A549 (cell line): ENCODE measurements at regions not wholly inside any gene's neighbourhood (a gene's known extent, or its start where the extent isn't known, plus 50 kb on each side); places are given as distances from the start of the nearest gene placed in this dataset.

Source experiments
- ATAC-seq, 2 experiments: fragments of 200-7000 bp in 1 of 2; fragments of >200 bp in 1 of 2; cut with Nextera tagmentation in 1 of 2; cut with Tn5 transposase in 1 of 2; 3 replicates each; pipeline versions ENCODE4 v1.8.0 to v1.9.1; 2018 to 2020; ENCODE audit warnings: mild to moderate bottlenecking in 1 of 2, moderate library complexity in 1 of 2
- CTCF ChIA-PET: fragments of 300-600 bp; sonication (Branson Sonifier 250); formaldehyde crosslinking; extraction: SDS; loops from one replicate; lab custom pipeline; 2021; ENCODE audit warnings: antibody characterized with exemption, inconsistent platforms; lab: Yijun Ruan, JAX
- POLR2A ChIA-PET: fragments of 350-600 bp; formaldehyde crosslinking; extraction: SDS; loops from one replicate; lab custom pipeline; 2021; ENCODE audit warnings: antibody characterized with exemption, inconsistent platforms; lab: Yijun Ruan, JAX
- DNase-seq, 2 experiments: peaks; one replicate each; pipeline versions ENCODE4 v3.0.0 to v3.0.0-alpha.2; 2011 to 2016; ENCODE audit warnings: low read depth in 1 of 2, low spot score in 1 of 2
- FAIRE-seq: peaks from 2 replicates; lab custom pipeline; 2011; peaks lifted over from hg19 to GRCh38; lab: Jason Lieb, UNC
- H3K27ac ChIP-seq, 2 experiments: fragments of >200 bp; sonication (Bioruptor Twin); formaldehyde crosslinking; 3 replicates each; pipeline ENCODE4 v1.5.1; 2016 to 2017
- H3K4me1 ChIP-seq: fragments of >200 bp; sonication (Bioruptor Twin); formaldehyde crosslinking; 3 replicates; pipeline ENCODE4 v1.6.1; 2016
- H3K4me2 ChIP-seq: fragments of >200 bp; sonication (Bioruptor Twin); formaldehyde crosslinking; 3 replicates; pipeline ENCODE4 v1.6.1; 2016
- H3K4me3 ChIP-seq: fragments of >200 bp; sonication (Bioruptor Twin); formaldehyde crosslinking; 3 replicates; pipeline ENCODE4 v1.5.1; 2016
- H3K9me3 ChIP-seq: fragments of >200 bp; sonication (Bioruptor Twin); formaldehyde crosslinking; 3 replicates; pipeline ENCODE4 v1.6.1; 2016
- CBX8 ChIP-seq: fragments of 200-600 bp; sonication (generic); IDR thresholded peaks from 2 replicates; pipeline ENCODE4 v1.6.1; 2016
- CHD2 ChIP-seq: fragments of 150-350 bp; IDR thresholded peaks from 2 replicates; pipeline ENCODE4 v1.6.1; 2014; ENCODE audit warnings: low read length; ENCODE audit not compliant: partially characterized antibody
- E2F6 ChIP-seq: IDR thresholded peaks from 2 replicates; pipeline ENCODE4 v1.6.1; 2012; ENCODE audit warnings: low read depth, borderline replicate concordance
- EHMT2 ChIP-seq: fragments of 200-600 bp; sonication (generic); IDR thresholded peaks from 2 replicates; pipeline ENCODE4 v1.6.1; 2016; ENCODE audit warnings: antibody characterized with exemption, low read depth, mild to moderate bottlenecking, moderate library complexity
- ELK1 ChIP-seq: fragments of 150-350 bp; IDR thresholded peaks from 2 replicates; pipeline ENCODE4 v1.6.1; 2014; ENCODE audit warnings: low read depth, mild to moderate bottlenecking, low read length
- EP300 ChIP-seq, 2 experiments: fragments of >200 bp; sonication (Bioruptor Twin); formaldehyde crosslinking; IDR thresholded peaks; 2 replicates in 1 of 2; 3 replicates in 1 of 2; pipeline ENCODE4 v1.6.1; 2016 to 2017
- HDAC2 ChIP-seq: fragments of 200-600 bp; sonication (generic); IDR thresholded peaks from 2 replicates; pipeline ENCODE4 v1.6.1; 2016
- HEYL ChIP-seq: fragments of 250-450 bp; sonication (Bioruptor Pico); IDR thresholded peaks from 2 replicates; pipeline ENCODE4 v1.8.0; 2021; ENCODE audit warnings: mild to moderate bottlenecking, moderate library complexity
- HMGXB4 ChIP-seq: fragments of 250-450 bp; sonication (Bioruptor Pico); IDR thresholded peaks from 2 replicates; pipeline ENCODE4 v1.5.0; 2021; ENCODE audit warnings: mild to moderate bottlenecking, moderate library complexity, borderline replicate concordance
- HOXB13 ChIP-seq: fragments of 250-450 bp; sonication (Bioruptor Pico); IDR thresholded peaks from 2 replicates; pipeline ENCODE4 v1.5.0; 2020; ENCODE audit warnings: low read depth, mild to moderate bottlenecking, moderate library complexity
- KDM1A ChIP-seq: fragments of 200-600 bp; sonication (generic); IDR thresholded peaks from 2 replicates; pipeline ENCODE4 v1.6.1; 2016; ENCODE audit warnings: low read depth, mild to moderate bottlenecking
- MAFK ChIP-seq: fragments of 450-650 bp; IDR thresholded peaks from 2 replicates; pipeline ENCODE4 v1.6.1; 2014; ENCODE audit not compliant: partially characterized antibody
- NR3C1 ChIP-seq: fragments of >200 bp; sonication (Bioruptor Twin); formaldehyde crosslinking; IDR thresholded peaks from 3 replicates; pipeline ENCODE4 v1.6.1; 2017
- PHF8 ChIP-seq: fragments of 200-600 bp; sonication (generic); IDR thresholded peaks from 2 replicates; pipeline ENCODE4 v1.6.1; 2016; ENCODE audit warnings: low read depth, mild to moderate bottlenecking, antibody characterized with exemption, moderate library complexity, borderline replicate concordance
- RAD21 ChIP-seq, 2 experiments: fragments of >200 bp in 1 of 2; sonication (Bioruptor Twin) in 1 of 2; formaldehyde crosslinking in 1 of 2; IDR thresholded peaks in 1 of 2; conservative IDR thresholded peaks in 1 of 2; 2 replicates in 1 of 2; 3 replicates in 1 of 2; pipeline ENCODE4 v1.6.1; 2012 to 2018; ENCODE audit warnings: inconsistent platforms in 1 of 2
- RFX5 ChIP-seq: fragments of 450-650 bp; IDR thresholded peaks from 2 replicates; pipeline ENCODE4 v1.7.1; 2014; ENCODE audit warnings: antibody characterized with exemption, mild to moderate bottlenecking, moderate library complexity
- SMC3 ChIP-seq: fragments of >200 bp; sonication (Bioruptor Twin); formaldehyde crosslinking; IDR thresholded peaks from 3 replicates; pipeline ENCODE4 v1.6.1; 2018; ENCODE audit warnings: inconsistent platforms
- TFCP2L1 ChIP-seq: fragments of 250-450 bp; sonication (Bioruptor Pico); IDR thresholded peaks from 2 replicates; pipeline ENCODE4 v1.5.0; 2021; ENCODE audit warnings: mild to moderate bottlenecking
- TP53 ChIP-seq: fragments of 250-450 bp; sonication (Bioruptor Pico); IDR thresholded peaks from 2 replicates; pipeline ENCODE4 v1.5.0; 2021; ENCODE audit warnings: mild to moderate bottlenecking, moderate library complexity
- ZC3H11A ChIP-seq: fragments of 450-650 bp; IDR thresholded peaks from 2 replicates; pipeline ENCODE4 v1.6.1; 2014; ENCODE audit warnings: antibody characterized with exemption, mild to moderate bottlenecking
- ZNF302 ChIP-seq: fragments of 250-450 bp; sonication (Bioruptor Pico); IDR thresholded peaks from 2 replicates; pipeline ENCODE4 v1.9.0; 2021; ENCODE audit warnings: inconsistent platforms, mild to moderate bottlenecking, moderate library complexity
- WGBS: methylation state at CpG from one replicate; pipeline ENCODE4 v1.1.6; 2017; ENCODE audit errors: missing lambda C conversion rate; 5-methylcytosine and 5-hydroxymethylcytosine counted together
- TF ChIP-seq, protein P1 (sequence below): fragments of >200 bp; sonication (Bioruptor Twin); formaldehyde crosslinking; IDR thresholded peaks from 3 replicates; pipeline ENCODE4 v1.5.1; 2016
- TF ChIP-seq, protein P2 (sequence below): fragments of 250-450 bp; sonication (Bioruptor Pico); IDR thresholded peaks from 2 replicates; pipeline ENCODE4 v1.5.0; 2020; ENCODE audit warnings: low read depth, mild to moderate bottlenecking, moderate library complexity

DNA sequence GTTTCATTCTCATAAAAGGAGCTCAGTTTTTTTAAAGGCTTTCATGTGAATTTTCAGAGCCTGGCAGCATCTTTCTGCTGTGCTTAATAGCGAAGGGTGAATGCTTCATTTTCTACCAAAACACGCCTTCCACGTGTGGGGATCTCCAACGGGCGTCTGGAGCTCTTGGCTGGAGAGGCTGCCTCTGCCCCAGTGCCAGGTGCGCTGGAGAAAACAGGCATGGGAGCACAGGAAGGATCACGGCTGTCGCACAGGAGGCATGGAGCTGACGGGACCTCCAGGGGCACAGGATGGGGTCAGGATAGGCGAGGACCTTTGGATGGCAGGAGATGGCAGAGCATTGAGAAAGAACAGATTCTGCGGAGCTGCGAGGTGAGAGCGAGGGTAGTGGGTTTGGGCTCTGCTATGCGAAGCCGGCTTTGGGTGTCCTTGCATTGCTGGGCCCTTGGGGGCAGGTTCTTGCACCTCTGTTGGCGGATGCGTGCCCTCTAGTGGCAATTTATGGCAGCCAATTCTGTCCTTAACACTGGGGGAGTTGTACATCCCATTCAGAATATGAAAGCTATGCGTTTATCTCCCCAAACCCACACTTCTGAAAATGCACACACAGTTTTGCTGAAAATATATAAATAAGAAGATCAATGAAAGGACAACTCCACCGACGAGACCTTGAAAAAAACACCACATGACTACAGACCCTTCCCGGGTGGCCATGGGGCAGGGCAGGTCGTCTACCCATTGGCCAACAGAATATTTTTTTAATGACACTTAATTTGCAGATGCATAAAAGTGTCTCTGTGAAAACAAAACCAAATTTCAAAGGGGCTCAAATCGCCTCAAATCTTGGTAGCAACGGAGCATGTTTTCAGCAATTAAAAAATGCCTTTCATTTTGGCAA, 90.4 kb upstream of the SLC35G4 start:
- FAIRE-seq = no peak
- peak; percentile 50 to 62 for DNase-seq

DNA sequence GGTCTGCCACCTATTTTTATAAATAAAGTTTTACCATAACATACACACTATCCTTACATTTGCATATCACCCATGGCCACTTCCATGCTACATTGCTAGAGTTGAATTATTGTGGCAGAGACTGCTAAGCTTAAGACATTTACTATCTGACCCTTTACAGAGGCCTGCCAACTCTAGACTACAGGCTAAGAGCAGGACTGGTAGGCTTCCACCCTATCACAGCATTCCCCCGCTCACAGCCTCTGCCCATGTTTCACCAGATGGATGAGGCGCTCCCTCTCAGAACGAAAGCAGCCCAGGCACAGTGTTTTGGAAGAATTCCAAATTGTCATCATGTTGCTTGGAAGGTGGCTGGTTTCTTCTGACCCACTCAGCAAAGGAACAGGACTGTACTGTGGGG, 91.7 kb upstream of the SLC35G4 start:
- DNase-seq = no peak
- Histone ChIP-seq H3K4me1 (peaks cover 5% of the 10 kb centered on the region; the same call in 1 of the 3 replicates), H3K4me2 (no peak overlapping the region), H3K27ac (no peak overlapping the region), H3K9me3 (no peaks in the 10 kb centered on the region), H3K4me3 (no peak overlapping the region)
- FAIRE-seq = no peak
- CTCF ChIA-PET = interaction anchor here (2.0 to 12.6 kb wide), 3 partner anchors 10 to 206 kb away, joined by 8 to 102 read pairs (median 17); no protein-coding TSS in a partner anchor
- POLR2A ChIA-PET = no interaction called here
- no peak for ATAC-seq
- no peak for TF ChIP-seq ELK1
- TF ChIP-seq ZNF302 (CRISPR knock-in tag) = no peak
- TF ChIP-seq CBX8 = no peak
- TF ChIP-seq HEYL (CRISPR knock-in tag) = no peak
- no peak for TF ChIP-seq RAD21 (conservative IDR thresholded peaks at IDR 0.05 in 1 of 2, IDR thresholded peaks at IDR 0.05 in 1 of 2)
- no peak for TF ChIP-seq EHMT2
- TF ChIP-seq E2F6 = no peak
- TF ChIP-seq, protein P1, sequence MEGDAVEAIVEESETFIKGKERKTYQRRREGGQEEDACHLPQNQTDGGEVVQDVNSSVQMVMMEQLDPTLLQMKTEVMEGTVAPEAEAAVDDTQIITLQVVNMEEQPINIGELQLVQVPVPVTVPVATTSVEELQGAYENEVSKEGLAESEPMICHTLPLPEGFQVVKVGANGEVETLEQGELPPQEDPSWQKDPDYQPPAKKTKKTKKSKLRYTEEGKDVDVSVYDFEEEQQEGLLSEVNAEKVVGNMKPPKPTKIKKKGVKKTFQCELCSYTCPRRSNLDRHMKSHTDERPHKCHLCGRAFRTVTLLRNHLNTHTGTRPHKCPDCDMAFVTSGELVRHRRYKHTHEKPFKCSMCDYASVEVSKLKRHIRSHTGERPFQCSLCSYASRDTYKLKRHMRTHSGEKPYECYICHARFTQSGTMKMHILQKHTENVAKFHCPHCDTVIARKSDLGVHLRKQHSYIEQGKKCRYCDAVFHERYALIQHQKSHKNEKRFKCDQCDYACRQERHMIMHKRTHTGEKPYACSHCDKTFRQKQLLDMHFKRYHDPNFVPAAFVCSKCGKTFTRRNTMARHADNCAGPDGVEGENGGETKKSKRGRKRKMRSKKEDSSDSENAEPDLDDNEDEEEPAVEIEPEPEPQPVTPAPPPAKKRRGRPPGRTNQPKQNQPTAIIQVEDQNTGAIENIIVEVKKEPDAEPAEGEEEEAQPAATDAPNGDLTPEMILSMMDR = no peak
- no peak for TF ChIP-seq RFX5
- TF ChIP-seq EP300 (IDR thresholded peaks at IDR 0.05) = no peak
- no peak for TF ChIP-seq CHD2
- 69% methylated on average over 3 of the region's 3 CpGs for WGBS

More for the DNA sequence above, 90.4 kb upstream of the SLC35G4 start:
- WGBS = 47% methylated on average over 22 of the region's 24 CpGs
- ATAC-seq = peak; percentile 82 to 93
- ChIA-PET CTCF (interaction anchor here (0.8 to 12.6 kb wide), 13 partner anchors 9 to 667 kb away, joined by 3 to 102 read pairs (median 4); no protein-coding TSS in a partner anchor), POLR2A (no interaction called here)
- H3K9me3 ChIP-seq = no peaks in the 10 kb centered on the region
- no peak overlapping the region for H3K27ac ChIP-seq
- H3K4me3 ChIP-seq = no peak overlapping the region
- TF ChIP-seq NR3C1 (no peak), MAFK (no peak), KDM1A (no peak), HDAC2 (no peak), RAD21 (conservative IDR thresholded peaks at IDR 0.05 in 1 of 2, IDR thresholded peaks at IDR 0.05 in 1 of 2) (peak; percentile 54 to 59), HOXB13 (CRISPR knock-in tag) (no peak), TFCP2L1 (CRISPR knock-in tag) (no peak), HMGXB4 (CRISPR knock-in tag) (no peak), SMC3 (peak; percentile 49), TP53 (CRISPR knock-in tag) (no peak), ZC3H11A (no peak), PHF8 (no peak), ZNF302 (CRISPR knock-in tag) (no peak)
- TF ChIP-seq, protein P2, sequence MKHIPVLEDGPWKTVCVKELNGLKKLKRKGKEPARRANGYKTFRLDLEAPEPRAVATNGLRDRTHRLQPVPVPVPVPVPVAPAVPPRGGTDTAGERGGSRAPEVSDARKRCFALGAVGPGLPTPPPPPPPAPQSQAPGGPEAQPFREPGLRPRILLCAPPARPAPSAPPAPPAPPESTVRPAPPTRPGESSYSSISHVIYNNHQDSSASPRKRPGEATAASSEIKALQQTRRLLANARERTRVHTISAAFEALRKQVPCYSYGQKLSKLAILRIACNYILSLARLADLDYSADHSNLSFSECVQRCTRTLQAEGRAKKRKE (CRISPR knock-in tag) = no peak
- TF ChIP-seq, protein P1 = peak; percentile 55
- H3K4me2 ChIP-seq = no peak overlapping the region
- peaks cover 4% of the 10 kb centered on the region; the same call in 1 of the 3 replicates for H3K4me1 ChIP-seq
